Activated T-cell treated with anti-CD3 and anti-CD28 coated beads for 48 hours (primary cell): ENCODE measurements at regions not wholly inside any gene's neighbourhood (a gene's known extent, or its start where the extent isn't known, plus 50 kb on each side); places are given as distances from the start of the nearest gene placed in this dataset.

Experiments used
- DNase-seq: peaks from one replicate; pipeline ENCODE4 v3.0.0-alpha.2; 2020; ENCODE audit warnings: low read depth

GRCh38 chr1:23615423-23615822, 56.1 kb upstream of the ID3 start:
- no peak for DNase-seq

- DNase-seq: no peak
Observed at GRCh38 chr1:23614032-23614660, 54.8 kb upstream of the ID3 start.

GRCh38 chr1:23613191-23614031, 54.1 kb upstream of the ID3 start:
- DNase-seq: no peak

GRCh38 chr1:23611601-23612327, 52.5 kb upstream of the ID3 start:
- no peak for DNase-seq

- no peak for DNase-seq
Observed at GRCh38 chr1:23610677-23611076, 51.4 kb upstream of the ID3 start.

- no peak for DNase-seq
Observed at GRCh38 chr1:23609971-23610370, 50.7 kb upstream of the ID3 start.
